GM23338 (cell line): ENCODE measurements at regions not wholly inside any gene's neighbourhood (a gene's known extent, or its start where the extent isn't known, plus 50 kb on each side); places are given as distances from the start of the nearest gene placed in this dataset.

Experiments
- ATAC-seq: fragments of 200-7000 bp; cut with Tn5 transposase; 3 replicates; pipeline ENCODE4 v1.9.1; 2020
- DNase-seq: peaks from one replicate; pipeline ENCODE4 v3.0.0-alpha.2; 2015; ENCODE audit warnings: low spot score
- H2AFZ ChIP-seq: fragments of 200-600 bp; sonication (generic); 2 replicates; pipeline ENCODE4 v1.8.0; 2016; ENCODE audit warnings: antibody characterized with exemption, mild to moderate bottlenecking, moderate library complexity
- H3F3A ChIP-seq: fragments of 200-600 bp; sonication (generic); replicated peaks from 2 replicates; pipeline ENCODE4 v1.8.0; 2017; ENCODE audit warnings: antibody characterized with exemption, mixed run types, low read depth
- H3K27ac ChIP-seq: fragments of 200-600 bp; sonication (generic); 2 replicates; pipeline ENCODE4 v1.6.1; 2016; ENCODE audit warnings: low read depth
- H3K27me3 ChIP-seq: fragments of 200-600 bp; sonication (generic); 2 replicates; pipeline ENCODE4 v1.8.0; 2016; ENCODE audit warnings: mild to moderate bottlenecking, mixed run types, moderate library complexity; ENCODE audit not compliant: insufficient read depth
- H3K36me3 ChIP-seq: fragments of 200-600 bp; sonication (generic); 2 replicates; pipeline ENCODE4 v1.8.0; 2016; ENCODE audit warnings: mild to moderate bottlenecking; ENCODE audit not compliant: insufficient read depth
- H3K4me1 ChIP-seq: fragments of 200-600 bp; sonication (generic); 2 replicates; pipeline ENCODE4 v1.8.0; 2016; ENCODE audit warnings: mild to moderate bottlenecking, moderate library complexity; ENCODE audit not compliant: insufficient read depth
- H3K4me2 ChIP-seq: fragments of 200-600 bp; sonication (generic); 2 replicates; pipeline ENCODE4 v1.7.1; 2017; ENCODE audit warnings: mixed run types
- H3K4me3 ChIP-seq: fragments of 200-600 bp; sonication (generic); 2 replicates; pipeline ENCODE4 v1.6.1; 2016; ENCODE audit warnings: mixed run types
- H3K79me2 ChIP-seq: fragments of 200-600 bp; sonication (generic); replicated peaks from 2 replicates; pipeline ENCODE4 v1.8.0; 2017; ENCODE audit warnings: mild to moderate bottlenecking; ENCODE audit not compliant: insufficient read depth
- H3K9me2 ChIP-seq: fragments of 200-600 bp; sonication (generic); 2 replicates; pipeline ENCODE4 v1.8.0; 2017; ENCODE audit not compliant: insufficient read depth
- H4K20me1 ChIP-seq: fragments of 200-600 bp; sonication (generic); replicated peaks from 2 replicates; pipeline ENCODE4 v1.8.0; 2017; ENCODE audit warnings: mild to moderate bottlenecking; ENCODE audit not compliant: insufficient read depth
- H3K27ac Mint-ChIP-seq: 2 replicates; pipeline ENCODE4 v1.8.0; 2020; ENCODE audit warnings: inconsistent platforms, mild to moderate bottlenecking, moderate library complexity, mixed read lengths
- H3K27me3 Mint-ChIP-seq: 3 replicates; pipeline ENCODE4 v1.8.0; 2022; ENCODE audit warnings: low read depth, mild to moderate bottlenecking, moderate library complexity, mixed read lengths, inconsistent platforms; ENCODE audit not compliant: insufficient read depth, poor library complexity
- H3K36me3 Mint-ChIP-seq: 3 replicates; pipeline ENCODE4 v1.8.0; 2021; ENCODE audit warnings: low read depth, mild to moderate bottlenecking, inconsistent platforms, moderate library complexity, mixed read lengths
- H3K4me1 Mint-ChIP-seq: 3 replicates; pipeline ENCODE4 v1.8.0; 2020; ENCODE audit warnings: mild to moderate bottlenecking, inconsistent platforms, mixed read lengths
- H3K4me3 Mint-ChIP-seq: 3 replicates; pipeline ENCODE4 v1.8.0; 2021; ENCODE audit warnings: moderate library complexity, mild to moderate bottlenecking, inconsistent platforms, mixed read lengths
- H3K9me3 Mint-ChIP-seq: 3 replicates; pipeline ENCODE4 v1.8.0; 2020; ENCODE audit warnings: moderate library complexity, mild to moderate bottlenecking, inconsistent platforms, mixed read lengths
- CREB1 ChIP-seq: fragments of 250-450 bp; sonication (Bioruptor Pico); IDR thresholded peaks from 2 replicates; pipeline ENCODE4 v1.5.0; 2020; ENCODE audit warnings: low read depth, mild to moderate bottlenecking, moderate library complexity
- CTCF ChIP-seq, 2 experiments: fragments of 200-600 bp in 1 of 2; sonication (generic) in 1 of 2; conservative IDR thresholded peaks; 2 replicates each; pipeline versions ENCODE4 v1.5.1 to v1.6.1; 2016 to 2017; ENCODE audit warnings: antibody characterized with exemption in 2 of 2, low read depth in 2 of 2, mild to moderate bottlenecking in 2 of 2, moderate library complexity in 1 of 2
- EZH2 ChIP-seq: fragments of 200-600 bp; sonication (generic); IDR thresholded peaks from one replicate; pipeline ENCODE4 v1.8.0; 2017; ENCODE audit warnings: antibody characterized with exemption, mild to moderate bottlenecking, low read depth; ENCODE audit not compliant: unreplicated experiment
- EZH2phosphoT487 ChIP-seq: fragments of 200-600 bp; sonication (generic); IDR thresholded peaks from one replicate; pipeline ENCODE4 v1.8.1; 2018; ENCODE audit warnings: antibody characterized with exemption; ENCODE audit not compliant: unreplicated experiment
- JUNB ChIP-seq: IDR thresholded peaks from one replicate; pipeline ENCODE4 v1.6.1; 2016; ENCODE audit warnings: antibody characterized with exemption; ENCODE audit not compliant: unreplicated experiment
- NANOG ChIP-seq: IDR thresholded peaks from 2 replicates; pipeline ENCODE4 v1.6.1; 2016; ENCODE audit warnings: antibody characterized with exemption, borderline replicate concordance
- POLR2AphosphoS5 ChIP-seq: IDR thresholded peaks from 2 replicates; pipeline ENCODE4 v1.6.1; 2016; ENCODE audit warnings: antibody characterized with exemption, low read depth
- REST ChIP-seq: IDR thresholded peaks from one replicate; pipeline ENCODE4 v1.6.1; 2018; ENCODE audit warnings: antibody characterized with exemption; ENCODE audit not compliant: unreplicated experiment
- STAT1 ChIP-seq: IDR thresholded peaks from one replicate; pipeline ENCODE4 v1.6.1; 2016; ENCODE audit warnings: antibody characterized with exemption; ENCODE audit not compliant: unreplicated experiment
- ZNF114 ChIP-seq: fragments of 250-450 bp; sonication (Bioruptor Pico); IDR thresholded peaks from 2 replicates; pipeline ENCODE4 v1.5.0; 2020; ENCODE audit warnings: mild to moderate bottlenecking, moderate library complexity
- ZNF331 ChIP-seq: fragments of 250-450 bp; sonication (Bioruptor Pico); IDR thresholded peaks from 2 replicates; pipeline ENCODE4 v1.5.0; 2020; ENCODE audit warnings: low read depth, mild to moderate bottlenecking, moderate library complexity
- ZNF462 ChIP-seq: fragments of 250-450 bp; sonication (Bioruptor Pico); IDR thresholded peaks from 2 replicates; pipeline ENCODE4 v1.5.0; 2020; ENCODE audit warnings: mild to moderate bottlenecking, moderate library complexity
- TF ChIP-seq, protein P1 (sequence below): IDR thresholded peaks from 2 replicates; pipeline ENCODE4 v1.6.1; 2016; ENCODE audit warnings: antibody characterized with exemption

DNA sequence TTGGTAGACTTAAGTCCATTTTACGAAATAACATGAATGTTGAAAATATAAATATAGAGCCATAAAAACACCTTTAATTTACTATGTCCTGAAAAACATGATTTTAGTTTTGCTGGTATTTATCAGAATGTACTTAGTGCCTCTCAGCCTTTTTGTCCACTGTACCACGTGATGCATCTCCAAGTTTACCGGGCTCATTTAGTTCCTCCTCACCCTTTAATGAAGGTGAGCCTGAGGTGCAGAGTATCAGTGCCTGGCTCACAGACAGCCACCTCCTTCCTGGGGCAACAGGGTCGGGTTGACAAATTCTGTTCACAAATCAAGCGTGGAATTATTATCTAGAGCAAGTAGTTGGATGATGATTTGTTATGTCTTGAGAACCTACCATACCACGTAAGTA lies 420.5 kb upstream of the MEIS1 start:
- Histone ChIP-seq H3F3A (no peaks in the 10 kb centered on the region), H3K36me3 (no peaks in the 10 kb centered on the region), H4K20me1 (no peaks in the 10 kb centered on the region), H3K4me1 (no peaks in the 10 kb centered on the region), H3K27me3 (no peaks in the 10 kb centered on the region), H3K27ac (no peak overlapping the region), H3K79me2 (no peaks in the 10 kb centered on the region), H2AFZ (no peak overlapping the region), H3K4me2 (no peak overlapping the region), H3K9me2 (no peaks in the 10 kb centered on the region), H3K4me3 (no peak overlapping the region)
- H3K27ac Mint-ChIP-seq = no peak overlapping the region
- peaks cover 3% of the 10 kb centered on the region; the same call in 1 of the 3 replicates for H3K36me3 Mint-ChIP-seq
- H3K4me1 Mint-ChIP-seq = peaks cover 15% of the 10 kb centered on the region
- no peak overlapping the region for H3K4me3 Mint-ChIP-seq
- H3K9me3 Mint-ChIP-seq = peaks cover 4% of the 10 kb centered on the region; the same call in 2 of the 3 replicates
- DNase-seq (no peak), ATAC-seq (no peak)
- TF ChIP-seq REST = no peak
- TF ChIP-seq ZNF114 (CRISPR knock-in tag) = no peak
- TF ChIP-seq CTCF (conservative IDR thresholded peaks at IDR 0.05; ENCODE audit: low read depth in 2 of 2) = no peak
- TF ChIP-seq, protein P1, sequence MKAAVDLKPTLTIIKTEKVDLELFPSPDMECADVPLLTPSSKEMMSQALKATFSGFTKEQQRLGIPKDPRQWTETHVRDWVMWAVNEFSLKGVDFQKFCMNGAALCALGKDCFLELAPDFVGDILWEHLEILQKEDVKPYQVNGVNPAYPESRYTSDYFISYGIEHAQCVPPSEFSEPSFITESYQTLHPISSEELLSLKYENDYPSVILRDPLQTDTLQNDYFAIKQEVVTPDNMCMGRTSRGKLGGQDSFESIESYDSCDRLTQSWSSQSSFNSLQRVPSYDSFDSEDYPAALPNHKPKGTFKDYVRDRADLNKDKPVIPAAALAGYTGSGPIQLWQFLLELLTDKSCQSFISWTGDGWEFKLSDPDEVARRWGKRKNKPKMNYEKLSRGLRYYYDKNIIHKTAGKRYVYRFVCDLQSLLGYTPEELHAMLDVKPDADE = no peak
- no peak for TF ChIP-seq CREB1
- TF ChIP-seq NANOG = no peak
- TF ChIP-seq STAT1 = no peak
- TF ChIP-seq EZH2phosphoT487 = no peak
- TF ChIP-seq ZNF462 (CRISPR knock-in tag) = no peak
- TF ChIP-seq JUNB = no peak
- TF ChIP-seq POLR2AphosphoS5 = no peak
- TF ChIP-seq EZH2 = no peak
- TF ChIP-seq ZNF331 (CRISPR knock-in tag) = no peak
- peaks cover 3% of the 10 kb centered on the region for H3K27me3 Mint-ChIP-seq
